Endodermal cell (in vitro differentiated cells): ENCODE measurements at regions not wholly inside any gene's neighbourhood (a gene's known extent, or its start where the extent isn't known, plus 50 kb on each side); places are given as distances from the start of the nearest gene placed in this dataset.
"Not testable (repeated sequence)": the region's sequence is repeated elsewhere in the genome, so short reads cannot be mapped to it uniquely, and the experiment has no call there.

Experiments used
- DNase-seq: peaks from one replicate; pipeline ENCODE4 v3.0.0-alpha.2; 2017
- H3K27ac ChIP-seq: 2 replicates; pipeline ENCODE4 v1.5.1; 2013; ENCODE audit warnings: mild to moderate bottlenecking, low read depth, low read length, moderate library complexity
- H3K27me3 ChIP-seq: 2 replicates; pipeline ENCODE4 v1.6.1; 2013; ENCODE audit warnings: mild to moderate bottlenecking, low read length, moderate library complexity; ENCODE audit not compliant: insufficient read depth, control insufficient read depth, poor library complexity, severe bottlenecking
- H3K36me3 ChIP-seq: 2 replicates; pipeline ENCODE4 v1.7.0; 2013; ENCODE audit warnings: mild to moderate bottlenecking, low read length, moderate library complexity; ENCODE audit not compliant: control insufficient read depth, insufficient read depth
- H3K4me1 ChIP-seq: one replicate; pipeline ENCODE4 v1.7.0; 2013; ENCODE audit warnings: low read length; ENCODE audit not compliant: control insufficient read depth, insufficient read depth
- H3K4me3 ChIP-seq: 2 replicates; pipeline ENCODE4 v1.5.1; 2013; ENCODE audit warnings: mild to moderate bottlenecking, low read length, moderate library complexity
- H3K9ac ChIP-seq: 2 replicates; pipeline ENCODE4 v1.6.1; 2013; ENCODE audit warnings: mild to moderate bottlenecking, low read length, moderate library complexity; ENCODE audit not compliant: poor library complexity, severe bottlenecking; ENCODE audit errors: extremely low read depth
- H3K9me3 ChIP-seq: 2 replicates; pipeline ENCODE4 v1.6.1; 2013; ENCODE audit warnings: mild to moderate bottlenecking, low read length, moderate library complexity; ENCODE audit not compliant: control insufficient read depth
- H3K27ac Mint-ChIP-seq: 2 replicates; pipeline ENCODE4 v1.8.0; 2020; ENCODE audit warnings: mixed read lengths
- H3K27me3 Mint-ChIP-seq: 2 replicates; pipeline ENCODE4 v1.8.0; 2021; ENCODE audit warnings: mild to moderate bottlenecking, mixed read lengths; ENCODE audit not compliant: insufficient read depth
- H3K36me3 Mint-ChIP-seq: 2 replicates; pipeline ENCODE4 v1.8.0; 2020; ENCODE audit warnings: low read depth, mixed read lengths
- H3K4me1 Mint-ChIP-seq: 2 replicates; pipeline ENCODE4 v1.8.0; 2020; ENCODE audit warnings: mixed read lengths
- H3K4me3 Mint-ChIP-seq: 2 replicates; pipeline ENCODE4 v1.8.0; 2020; ENCODE audit warnings: mild to moderate bottlenecking, moderate library complexity, mixed read lengths
- H3K9me3 Mint-ChIP-seq: 2 replicates; pipeline ENCODE4 v1.8.0; 2020; ENCODE audit warnings: mild to moderate bottlenecking, mixed read lengths
- WGBS, 2 experiments: methylation state at CpG; one replicate each; pipeline versions ENCODE4 v1.1.5 to v1.1.7; 2013; ENCODE audit warnings: missing lambda C conversion rate in 2 of 2, mixed read lengths in 1 of 2; ENCODE audit not compliant: insufficient coverage in 1 of 2, insufficient read length in 1 of 2; 5-methylcytosine and 5-hydroxymethylcytosine counted together
- TF ChIP-seq, protein P1 (sequence below): fragments of 200-600 bp; sonication (generic); conservative IDR thresholded peaks from 2 replicates; pipeline ENCODE4 v1.5.0; 2021; ENCODE audit warnings: antibody characterized with exemption, mild to moderate bottlenecking

DNA sequence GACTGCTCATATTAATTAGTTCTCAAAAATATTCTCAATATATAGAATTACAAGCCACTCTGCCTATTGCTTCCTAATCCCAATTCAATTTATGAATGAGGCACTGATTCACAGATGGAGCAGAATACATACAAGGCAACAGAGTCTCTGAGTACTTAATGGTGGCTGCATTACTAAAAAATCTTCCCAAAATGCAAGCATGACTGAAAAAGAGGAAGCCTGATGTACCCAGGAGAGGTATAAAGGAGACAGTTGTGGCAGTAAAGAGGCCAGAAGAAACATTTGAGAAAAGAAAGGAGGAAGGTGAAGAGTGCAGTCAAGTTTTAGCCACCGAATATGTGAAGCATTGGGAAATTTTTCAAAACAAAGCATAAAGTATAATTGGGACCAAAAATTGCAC is 163.2 kb upstream of the INTU start:
- peaks cover 28% of the 10 kb centered on the region for H3K9me3 Mint-ChIP-seq
- Histone ChIP-seq H3K9me3 (peaks cover 13% of the 10 kb centered on the region), H3K27ac (no peak overlapping the region), H3K27me3 (no peaks in the 10 kb centered on the region), H3K36me3 (no peaks in the 10 kb centered on the region), H3K4me3 (no peak overlapping the region), H3K4me1 (no peaks in the 10 kb centered on the region), H3K9ac (no peak overlapping the region)
- no peak overlapping the region for H3K27ac Mint-ChIP-seq
- peaks cover 4% of the 10 kb centered on the region for H3K36me3 Mint-ChIP-seq
- WGBS, 2 experiments = 89 to 100% methylated on average over 1 of the region's 1 CpG
- H3K27me3 Mint-ChIP-seq = no peaks in the 10 kb centered on the region
- no peak overlapping the region for H3K4me3 Mint-ChIP-seq
- no peak for DNase-seq
- no peaks in the 10 kb centered on the region for H3K4me1 Mint-ChIP-seq
- TF ChIP-seq, protein P1, sequence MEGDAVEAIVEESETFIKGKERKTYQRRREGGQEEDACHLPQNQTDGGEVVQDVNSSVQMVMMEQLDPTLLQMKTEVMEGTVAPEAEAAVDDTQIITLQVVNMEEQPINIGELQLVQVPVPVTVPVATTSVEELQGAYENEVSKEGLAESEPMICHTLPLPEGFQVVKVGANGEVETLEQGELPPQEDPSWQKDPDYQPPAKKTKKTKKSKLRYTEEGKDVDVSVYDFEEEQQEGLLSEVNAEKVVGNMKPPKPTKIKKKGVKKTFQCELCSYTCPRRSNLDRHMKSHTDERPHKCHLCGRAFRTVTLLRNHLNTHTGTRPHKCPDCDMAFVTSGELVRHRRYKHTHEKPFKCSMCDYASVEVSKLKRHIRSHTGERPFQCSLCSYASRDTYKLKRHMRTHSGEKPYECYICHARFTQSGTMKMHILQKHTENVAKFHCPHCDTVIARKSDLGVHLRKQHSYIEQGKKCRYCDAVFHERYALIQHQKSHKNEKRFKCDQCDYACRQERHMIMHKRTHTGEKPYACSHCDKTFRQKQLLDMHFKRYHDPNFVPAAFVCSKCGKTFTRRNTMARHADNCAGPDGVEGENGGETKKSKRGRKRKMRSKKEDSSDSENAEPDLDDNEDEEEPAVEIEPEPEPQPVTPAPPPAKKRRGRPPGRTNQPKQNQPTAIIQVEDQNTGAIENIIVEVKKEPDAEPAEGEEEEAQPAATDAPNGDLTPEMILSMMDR = no peak

DNA sequence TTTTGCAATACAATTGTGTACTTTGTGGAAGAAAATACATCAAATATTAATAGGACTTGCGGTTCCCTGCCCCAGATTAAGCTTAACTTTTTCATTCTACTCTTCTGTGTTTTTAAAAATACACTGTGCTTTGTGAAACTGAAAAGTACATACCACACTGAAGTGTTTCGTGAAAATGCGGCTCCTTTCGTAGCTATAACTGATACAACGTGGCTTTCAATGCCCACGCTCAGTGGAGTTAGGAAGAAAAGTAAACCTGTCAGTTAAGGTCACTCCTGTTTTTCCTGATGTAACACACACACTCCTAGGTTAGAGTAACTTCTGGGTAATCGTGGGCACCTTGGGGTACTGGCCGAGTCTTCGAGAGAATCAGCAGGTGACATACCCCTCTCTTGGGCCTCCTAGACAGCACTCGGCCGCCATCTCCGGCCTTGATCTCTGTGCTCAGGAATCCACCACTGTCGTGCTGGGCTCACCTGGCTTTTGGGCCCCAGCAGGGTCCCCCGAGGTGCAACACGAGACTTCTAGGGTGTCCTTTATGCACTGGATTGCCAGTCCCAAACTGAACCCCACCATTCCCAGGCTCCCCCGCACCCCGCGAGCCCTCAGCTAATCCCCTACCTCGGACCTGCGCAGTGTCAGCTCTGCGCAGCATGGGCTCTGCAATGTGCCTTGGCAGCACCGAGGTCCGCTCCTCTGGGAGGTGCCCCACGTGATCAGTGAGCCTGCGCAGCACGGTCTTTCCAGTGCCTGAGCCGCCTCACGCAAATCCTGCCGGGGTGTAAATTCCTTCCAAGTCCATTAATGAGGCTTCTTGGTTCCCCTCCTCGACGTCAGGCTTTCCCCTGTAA is 162.6 kb upstream of the INTU start:
- DNase-seq = no peak
- TF ChIP-seq, protein P1 = no peak
- no peak overlapping the region for H3K4me3 Mint-ChIP-seq

DNA sequence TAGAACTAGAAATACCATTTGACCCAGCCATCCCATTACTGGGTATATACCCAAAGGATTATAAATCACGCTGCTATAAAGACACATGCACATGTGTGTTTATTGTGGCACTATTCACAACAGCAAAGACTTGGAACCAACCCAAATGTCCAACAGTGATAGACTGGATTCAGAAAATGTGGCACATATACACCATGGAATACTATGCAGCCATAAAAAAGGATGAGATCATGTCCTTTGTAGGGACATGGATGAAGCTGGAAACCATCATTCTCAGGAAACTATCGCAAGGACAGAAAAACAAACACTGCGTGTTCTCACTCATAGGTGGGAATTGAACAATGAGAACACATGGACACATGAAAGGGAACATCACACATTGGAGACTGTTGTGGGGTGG is 154.5 kb upstream of the INTU start:
- H3K27ac Mint-ChIP-seq, DNase-seq, H3K36me3 Mint-ChIP-seq, H3K9me3 ChIP-seq, H3K27me3 Mint-ChIP-seq, H3K27me3 ChIP-seq, H3K36me3 ChIP-seq, H3K4me3 ChIP-seq, H3K4me1 ChIP-seq, H3K9ac ChIP-seq, H3K27ac ChIP-seq, H3K4me1 Mint-ChIP-seq, H3K4me3 Mint-ChIP-seq: not testable (repeated sequence)
- WGBS, 2 experiments = 91 to 97% methylated on average over 2 to 3 of the region's 3 CpGs
- H3K9me3 Mint-ChIP-seq = peaks cover 21% of the 10 kb centered on the region

More for the DNA sequence above, 162.6 kb upstream of the INTU start:
- Histone ChIP-seq H3K9ac (no peak overlapping the region), H3K9me3 (peaks cover 13% of the 10 kb centered on the region), H3K36me3 (no peaks in the 10 kb centered on the region), H3K4me1 (no peaks in the 10 kb centered on the region), H3K27ac (no peak overlapping the region), H3K27me3 (no peaks in the 10 kb centered on the region), H3K4me3 (no peak overlapping the region)
- H3K36me3 Mint-ChIP-seq = peaks cover 5% of the 10 kb centered on the region
- 95 to 98% methylated on average over 30 to 31 of the region's 31 CpGs for WGBS, 2 experiments
- H3K9me3 Mint-ChIP-seq = peaks cover 30% of the 10 kb centered on the region
- no peak overlapping the region for H3K27ac Mint-ChIP-seq
- no peaks in the 10 kb centered on the region for H3K4me1 Mint-ChIP-seq
- no peaks in the 10 kb centered on the region for H3K27me3 Mint-ChIP-seq
